SIG-M5 treated with dmso at 0.1 percent for 504 hours (cell line): ENCODE measurements at regions not wholly inside any gene's neighbourhood (a gene's known extent, or its start where the extent isn't known, plus 50 kb on each side); places are given as distances from the start of the nearest gene placed in this dataset.

Source experiments
- DNase-seq: peaks from one replicate; lab custom pipeline; 2025; ENCODE audit not compliant: unreplicated experiment; lab: John Stamatoyannopoulos, UW

DNA sequence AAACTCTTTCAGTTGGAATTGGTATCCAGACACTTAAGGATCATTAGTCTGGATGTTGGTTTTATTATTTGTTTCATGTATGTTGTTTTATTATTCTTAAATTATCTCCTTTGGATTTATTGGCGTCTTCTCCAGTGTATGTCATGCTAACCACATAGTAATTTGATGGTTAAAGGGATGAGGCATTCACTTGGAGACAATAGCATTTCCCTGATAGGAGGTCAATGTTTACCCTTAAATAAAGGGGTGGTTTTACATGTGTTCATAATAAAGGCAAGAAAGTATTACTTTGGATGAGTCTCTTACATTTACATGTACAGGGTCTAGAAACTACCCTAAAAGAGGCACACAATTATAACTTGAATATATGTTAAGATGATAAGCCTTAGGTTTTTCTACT, 51.2 kb upstream of the RNF144B start:
- DNase-seq, result no peak

DNA sequence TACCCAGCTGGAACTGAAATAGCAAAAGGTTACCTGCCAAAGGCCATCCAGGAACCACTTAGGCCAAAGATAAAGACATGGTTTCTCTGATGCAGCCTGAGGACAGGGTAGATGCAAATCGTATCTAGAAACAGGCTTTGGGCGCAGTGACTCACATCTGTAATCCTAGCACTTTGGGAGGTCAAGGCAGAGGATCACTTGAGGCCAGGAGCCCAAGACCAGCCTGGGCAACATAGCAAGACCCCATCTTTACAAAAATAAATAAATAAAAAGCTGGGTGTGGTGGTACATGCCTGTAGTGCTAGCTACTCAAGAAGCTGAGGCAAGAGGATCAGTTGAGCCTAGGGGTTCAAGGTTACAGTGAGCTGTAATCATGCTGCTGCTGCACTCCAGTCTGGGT, 52.9 kb upstream of the RNF144B start:
- no peak for DNase-seq

DNA sequence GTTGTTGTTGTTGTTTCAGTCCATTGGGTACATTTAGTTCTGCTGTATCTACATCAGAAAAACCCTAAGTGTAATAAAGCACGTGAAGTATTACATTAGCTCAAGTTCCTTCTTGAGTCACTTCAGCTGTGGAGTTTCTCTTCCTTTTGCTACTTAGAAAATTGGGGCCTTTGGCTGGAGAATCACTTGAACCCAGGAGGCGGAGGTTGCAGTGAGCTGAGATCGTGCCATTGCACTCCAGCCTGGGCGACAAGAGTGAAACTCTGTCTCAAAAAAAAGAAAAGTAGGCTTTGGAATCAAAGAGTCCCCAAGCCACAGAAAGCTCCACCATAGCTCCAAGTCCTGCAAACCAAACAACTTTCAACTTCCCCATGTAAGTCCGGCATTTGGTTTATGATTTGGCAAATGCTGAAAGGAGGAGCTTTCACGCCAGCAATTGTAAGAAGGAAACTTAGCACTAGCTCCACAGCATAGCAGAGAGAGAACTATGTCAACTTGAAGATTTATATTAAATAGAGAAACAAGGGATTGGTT, 56.5 kb upstream of the RNF144B start:
- peak; percentile 72 for DNase-seq

DNA sequence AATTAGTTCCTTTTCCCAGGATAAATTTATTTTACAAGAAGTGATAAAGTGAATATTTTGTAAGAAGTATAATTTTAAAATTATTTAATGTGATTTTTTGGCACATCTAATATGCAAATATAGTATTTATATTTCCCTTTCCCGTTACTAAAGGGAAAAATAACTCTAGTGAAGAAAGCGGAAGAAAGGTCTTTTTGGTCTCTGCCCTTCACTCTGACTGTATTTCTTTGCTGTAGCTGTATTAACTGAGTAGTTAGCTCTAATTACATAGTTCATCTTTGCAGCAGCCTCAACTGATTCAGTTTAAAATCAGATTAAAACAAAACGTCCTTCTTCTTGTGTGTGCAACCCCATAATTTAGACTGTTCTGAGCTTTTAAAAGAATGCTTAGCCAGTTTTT, 57.4 kb upstream of the RNF144B start:
- DNase-seq, result no peak

DNA sequence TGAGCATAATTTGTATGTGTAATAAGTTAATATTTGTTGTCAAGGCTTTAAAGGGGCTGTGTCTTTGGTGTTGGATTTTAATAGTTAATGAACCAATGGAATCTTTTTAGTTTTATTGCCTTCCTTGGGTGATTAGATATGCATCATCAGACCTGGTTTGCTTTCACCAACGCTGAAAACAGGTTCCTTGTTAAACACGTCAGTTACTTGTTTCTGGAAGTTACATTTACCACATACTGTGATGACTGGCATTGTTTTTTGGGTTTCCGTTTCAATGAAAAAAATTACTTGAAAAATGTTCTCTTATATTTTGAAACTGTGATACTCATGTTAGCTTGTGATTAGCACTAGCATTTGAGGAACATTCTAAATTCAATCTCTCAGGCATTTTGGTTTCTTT, 58.6 kb upstream of the RNF144B start:
- no peak for DNase-seq

DNA sequence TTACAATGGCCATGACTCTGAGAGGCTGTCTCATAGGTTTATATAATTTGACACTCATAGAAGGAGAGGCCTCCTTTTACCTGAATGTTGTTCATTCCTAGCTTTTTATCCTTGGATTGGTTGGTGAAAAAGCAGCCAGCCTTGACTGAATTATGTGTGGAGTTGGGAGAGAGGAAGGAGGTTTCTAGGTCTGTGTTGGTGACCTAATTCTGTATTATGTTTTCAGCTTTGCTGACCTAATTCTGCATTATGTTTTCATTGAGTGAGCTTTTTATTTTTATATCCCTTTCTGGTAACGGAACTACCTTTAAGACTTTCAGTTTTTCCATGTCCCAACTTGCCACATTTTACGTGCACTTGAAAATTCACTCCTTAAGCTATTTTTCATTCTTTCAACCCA, 59.1 kb upstream of the RNF144B start:
- DNase-seq, result no peak

DNA sequence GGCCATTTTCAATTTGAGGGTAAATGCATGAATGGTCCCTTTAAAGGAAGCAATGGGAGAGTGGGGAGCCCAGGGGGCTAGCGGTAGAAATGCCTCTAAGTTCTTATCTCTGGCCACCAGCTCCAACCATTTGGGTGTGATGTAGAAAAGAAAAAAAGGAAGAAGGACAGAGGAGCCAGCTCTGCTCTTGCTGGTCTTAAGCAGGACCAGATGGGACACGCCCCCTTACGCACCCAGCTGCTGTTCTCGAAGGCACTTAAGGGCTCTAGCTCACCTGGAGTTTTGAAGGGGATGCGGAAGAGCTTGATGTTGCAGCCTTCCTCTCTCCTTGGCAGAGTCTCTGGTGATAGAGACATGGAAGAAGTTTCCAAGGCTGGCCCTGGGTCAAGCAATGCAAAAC, 59.5 kb upstream of the RNF144B start:
- no peak for DNase-seq

DNA sequence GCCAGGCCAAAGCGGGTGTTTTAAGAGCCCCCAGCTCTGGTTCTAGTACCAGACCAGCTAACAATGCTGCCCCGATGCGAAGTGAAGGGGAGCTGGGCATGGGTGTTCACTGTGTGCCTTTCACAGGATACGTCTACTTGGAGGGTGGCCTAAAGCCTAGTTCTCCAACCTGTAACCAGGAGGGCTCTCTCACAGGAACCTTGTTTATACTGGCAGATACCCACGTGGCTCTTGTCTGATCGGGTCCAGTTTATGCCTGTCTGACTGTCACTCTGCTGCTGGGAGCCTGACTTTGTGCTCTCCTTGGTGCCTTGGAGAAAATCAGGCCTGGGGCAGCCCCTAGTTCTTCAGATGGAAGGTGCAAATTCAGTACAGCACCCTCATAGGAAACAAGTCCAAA, 60.2 kb upstream of the RNF144B start:
- DNase-seq, result no peak

DNA sequence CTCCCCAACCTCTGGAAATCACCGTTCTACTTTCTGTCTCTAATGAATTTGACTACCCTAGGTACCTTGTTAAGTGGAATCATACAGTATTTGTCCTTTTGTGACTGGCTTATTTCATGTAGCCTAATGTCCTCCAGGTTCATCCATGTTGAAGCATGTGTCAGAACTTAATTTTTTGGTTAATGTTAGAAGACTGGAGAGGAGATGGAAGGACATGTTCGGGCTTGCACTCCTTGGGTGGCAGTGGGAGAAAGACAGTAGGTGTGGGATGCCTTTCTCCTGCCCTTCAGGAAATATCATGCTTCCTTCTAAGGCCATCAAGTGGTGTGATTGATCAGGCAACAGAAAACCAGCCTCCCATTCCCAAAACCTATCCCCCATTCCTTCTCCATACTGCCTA, 61.1 kb upstream of the RNF144B start:
- no peak for DNase-seq

DNA sequence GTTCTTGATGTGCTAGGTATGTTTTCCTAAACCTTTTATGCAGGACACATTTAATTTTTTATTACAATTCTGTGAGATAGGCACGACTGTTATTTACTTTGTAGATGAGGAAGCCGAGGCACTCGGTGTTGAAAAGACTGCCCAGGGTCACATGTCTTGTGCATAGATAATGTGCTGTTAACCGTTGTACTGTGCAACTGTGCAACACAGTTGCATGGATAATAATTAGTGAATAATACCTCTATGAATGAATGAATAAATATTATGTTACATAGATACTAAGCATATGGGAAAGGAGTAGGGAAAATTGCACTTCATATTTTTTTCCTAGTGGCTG, 60.3 kb upstream of the DEK start:
- DNase-seq, result no peak

DNA sequence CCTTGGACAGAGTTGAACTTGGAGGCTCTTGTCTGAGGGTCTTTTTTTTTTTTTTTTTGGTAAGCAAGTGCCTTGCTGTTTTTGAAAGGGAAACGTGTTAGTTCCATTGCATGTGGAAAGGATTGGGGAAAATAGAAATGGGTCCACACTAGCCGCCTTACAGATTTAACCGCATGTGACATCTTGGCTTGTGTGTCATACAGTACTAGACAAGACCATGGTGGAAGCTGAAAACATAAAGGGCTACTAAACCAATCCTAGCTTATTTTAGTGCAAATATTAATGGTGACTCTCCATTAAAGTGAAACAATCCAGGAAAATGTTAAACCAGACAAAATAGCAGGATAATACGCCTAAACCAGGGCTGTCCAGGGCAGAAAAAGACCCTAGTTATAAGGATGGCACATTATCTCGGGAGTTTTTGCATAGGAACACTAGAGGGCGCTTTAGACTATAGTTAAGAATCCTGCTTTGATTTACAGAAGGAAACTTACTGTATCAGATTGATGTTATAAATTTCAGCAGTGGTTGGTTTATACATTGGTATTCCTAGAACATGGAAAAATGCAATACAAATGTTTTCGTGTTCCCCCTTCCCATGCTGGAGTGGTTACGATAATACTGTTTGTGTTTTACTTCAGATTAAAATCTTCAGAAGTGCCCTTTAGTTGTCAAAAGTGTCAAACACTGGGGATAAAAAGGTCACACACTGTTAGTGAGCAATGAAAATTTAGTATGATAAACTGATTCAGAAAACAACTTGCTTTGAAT, 59.8 kb upstream of the DEK start:
- peak; percentile 53 for DNase-seq

DNA sequence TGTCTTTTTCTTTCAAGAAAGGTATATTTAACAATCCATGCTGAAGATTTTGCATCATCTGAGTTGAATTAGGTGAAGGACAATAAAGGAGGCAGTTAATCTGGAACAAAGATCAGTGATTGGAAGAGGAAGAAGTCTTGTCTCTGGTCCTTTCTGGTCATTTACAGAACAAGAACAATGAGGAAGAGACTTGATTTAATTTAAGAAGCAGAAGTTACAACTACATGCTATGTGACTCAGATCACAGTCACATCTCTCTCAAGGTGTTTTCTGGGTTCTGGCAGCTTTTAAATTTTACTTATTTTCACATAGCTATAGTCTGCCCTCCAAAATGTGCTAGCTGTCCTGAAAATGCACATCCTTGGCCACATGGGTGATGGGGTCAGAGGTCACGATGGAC, 53.5 kb upstream of the DEK start:
- DNase-seq, result no peak

DNA sequence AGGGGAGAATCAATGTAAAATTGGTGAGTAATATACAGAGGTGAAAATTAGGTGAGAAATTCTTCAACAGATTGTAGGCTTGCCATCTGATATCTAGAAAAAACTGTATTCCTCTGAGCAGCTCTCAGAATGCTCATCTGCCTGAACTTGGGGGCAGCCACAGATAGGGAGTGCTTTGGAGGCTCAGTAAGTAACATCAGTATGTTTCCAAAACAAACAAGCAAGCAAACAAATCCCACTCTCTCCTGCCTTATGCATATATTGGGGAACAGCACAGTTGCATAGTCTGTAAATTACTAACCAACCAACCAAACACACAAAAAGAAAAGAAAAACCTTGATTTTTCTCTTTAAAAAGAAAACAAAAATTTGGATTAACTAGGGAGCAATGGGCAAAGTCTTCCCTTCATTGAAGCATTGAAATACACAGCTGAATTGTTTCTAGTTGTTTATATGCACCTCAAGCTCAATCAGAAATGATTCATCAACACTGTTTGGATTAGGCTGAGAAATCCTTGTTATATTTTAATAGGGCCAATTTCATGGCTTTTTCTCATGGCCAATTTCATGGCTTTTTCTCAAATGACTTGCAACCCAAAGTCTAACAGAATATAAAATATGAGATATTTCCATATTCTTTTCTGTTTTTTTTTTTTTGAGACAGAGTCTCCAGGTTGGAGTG, 50.1 kb upstream of the DEK start:
- no peak for DNase-seq
